DMS53 treated with DMSO at 0.1 percent for 48 hours (cell line): ENCODE measurements at regions not wholly inside any gene's neighbourhood (a gene's known extent, or its start where the extent isn't known, plus 50 kb on each side); places are given as distances from the start of the nearest gene placed in this dataset.

Experiments used
- DNase-seq: peaks from one replicate; lab custom pipeline; 2025; ENCODE audit not compliant: unreplicated experiment; lab: John Stamatoyannopoulos, UW

- DNase-seq, result no peak
Observed at GRCh38 chr6:145491126-145491525, 244.2 kb downstream of the EPM2A start.

- no peak for DNase-seq
Observed at GRCh38 chr6:145497006-145497405, 238.3 kb downstream of the EPM2A start.

- no peak for DNase-seq
Observed at GRCh38 chr6:145498425-145498824, 236.9 kb downstream of the EPM2A start.

- no peak for DNase-seq
Observed at GRCh38 chr6:145502416-145502815, 232.9 kb downstream of the EPM2A start.

- no peak for DNase-seq
Observed at GRCh38 chr6:145506136-145506535, 229.2 kb downstream of the EPM2A start.

- DNase-seq, result no peak
Observed at GRCh38 chr6:145506565-145506964, 228.8 kb downstream of the EPM2A start.

GRCh38 chr6:145507239-145507638, 228.1 kb downstream of the EPM2A start:
- no peak for DNase-seq

- no peak for DNase-seq
Observed at GRCh38 chr6:145508107-145508506, 227.2 kb downstream of the EPM2A start.

GRCh38 chr6:145517492-145517891, 217.8 kb downstream of the EPM2A start:
- no peak for DNase-seq

GRCh38 chr6:145525038-145525437, 210.3 kb downstream of the EPM2A start:
- DNase-seq, result no peak

- DNase-seq, result no peak
Observed at GRCh38 chr6:145529582-145529981, 205.7 kb downstream of the EPM2A start.

- DNase-seq, result no peak
Observed at GRCh38 chr6:145530454-145530853, 204.9 kb downstream of the EPM2A start.

GRCh38 chr6:145531032-145531431, 204.3 kb downstream of the EPM2A start:
- no peak for DNase-seq

GRCh38 chr6:145531822-145532221, 203.5 kb downstream of the EPM2A start:
- DNase-seq, result no peak

- no peak for DNase-seq
Observed at GRCh38 chr6:145532361-145532760, 203.0 kb downstream of the EPM2A start.

GRCh38 chr6:145534989-145535388, 200.3 kb downstream of the EPM2A start:
- no peak for DNase-seq

GRCh38 chr6:145538989-145539388, 196.3 kb downstream of the EPM2A start:
- DNase-seq, result no peak

- no peak for DNase-seq
Observed at GRCh38 chr6:145539831-145540230, 195.5 kb downstream of the EPM2A start.

GRCh38 chr6:145540741-145541140, 194.6 kb downstream of the EPM2A start:
- no peak for DNase-seq

GRCh38 chr6:145544041-145544440, 191.3 kb downstream of the EPM2A start:
- DNase-seq, result no peak

GRCh38 chr6:145544514-145544913, 190.8 kb downstream of the EPM2A start:
- no peak for DNase-seq

- DNase-seq, result no peak
Observed at GRCh38 chr6:145546265-145546664, 189.1 kb downstream of the EPM2A start.

- no peak for DNase-seq
Observed at GRCh38 chr6:145547594-145548335, 187.6 kb downstream of the EPM2A start.
